Heart left ventricle (tissue), 13 donors: ENCODE measurements at regions not wholly inside any gene's neighbourhood (a gene's known extent, or its start where the extent isn't known, plus 50 kb on each side); places are given as distances from the start of the nearest gene placed in this dataset.

Experiments used
- POLR2A ChIP-seq, 2 donors: fragments of 450-650 bp; IDR thresholded peaks; one replicate each; pipeline ENCODE4 v1.6.1; 2017; ENCODE audit warnings: antibody characterized with exemption in 2 of 2, mild to moderate bottlenecking in 2 of 2, moderate library complexity in 2 of 2
- TF ChIP-seq, protein P1 (sequence below), 12 donors: fragments of 200-600 bp; sonication (generic) in 4 of 12; IDR thresholded peaks; one replicate each; pipeline versions ENCODE4 v1.5.0 to v1.8.0; 2018 to 2022; ENCODE audit warnings: antibody characterized with exemption in 12 of 12, mild to moderate bottlenecking in 5 of 12
- donor health status: ischemic (EF 13 %, LVEDD 7.1; RV severe dilation, severe dysfunction).
- donor health status: DM: no; HTN: yes; CAD: no.
- donor health status: DM: no; HTN: no; CAD: no.
- donor health status: ischemic (EF 25% LVEDD 6.9; RV normal size, moderate dysfunction).
- donor health status: ischemic (EF 25% LVEDD 5.7; RV mildly dilated, moderate dysfunction).
- donor health status: ischemic (EF 35%, LVEDD 5.7; RV mildly dilated, moderate dysfunction).
- donor health status: nonischemic (EF 11% LVEDD 7.7; RV severe dilation, severe dysfunction).
- donor health status: DM: yes; HTN: yes; CAD: no.
- donor health status: PGD.
- donor health status: ischemic (EF 29% LVEDD 5.4; RV normal size, mild dysfunction).
- donor health status: nonischemic (EF 23%, LVEDD 6.1; RV moderate dilation, normal function).

GRCh38 chr10:113409175-113409574, 143.7 kb upstream of the HABP2 start:
- TF ChIP-seq POLR2A (IDR thresholded peaks at IDR 0.05) = no peak
- TF ChIP-seq, protein P1, sequence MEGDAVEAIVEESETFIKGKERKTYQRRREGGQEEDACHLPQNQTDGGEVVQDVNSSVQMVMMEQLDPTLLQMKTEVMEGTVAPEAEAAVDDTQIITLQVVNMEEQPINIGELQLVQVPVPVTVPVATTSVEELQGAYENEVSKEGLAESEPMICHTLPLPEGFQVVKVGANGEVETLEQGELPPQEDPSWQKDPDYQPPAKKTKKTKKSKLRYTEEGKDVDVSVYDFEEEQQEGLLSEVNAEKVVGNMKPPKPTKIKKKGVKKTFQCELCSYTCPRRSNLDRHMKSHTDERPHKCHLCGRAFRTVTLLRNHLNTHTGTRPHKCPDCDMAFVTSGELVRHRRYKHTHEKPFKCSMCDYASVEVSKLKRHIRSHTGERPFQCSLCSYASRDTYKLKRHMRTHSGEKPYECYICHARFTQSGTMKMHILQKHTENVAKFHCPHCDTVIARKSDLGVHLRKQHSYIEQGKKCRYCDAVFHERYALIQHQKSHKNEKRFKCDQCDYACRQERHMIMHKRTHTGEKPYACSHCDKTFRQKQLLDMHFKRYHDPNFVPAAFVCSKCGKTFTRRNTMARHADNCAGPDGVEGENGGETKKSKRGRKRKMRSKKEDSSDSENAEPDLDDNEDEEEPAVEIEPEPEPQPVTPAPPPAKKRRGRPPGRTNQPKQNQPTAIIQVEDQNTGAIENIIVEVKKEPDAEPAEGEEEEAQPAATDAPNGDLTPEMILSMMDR (IDR thresholded peaks at IDR 0.05) = no peak
